GM10266 (cell line): ENCODE measurements at regions not wholly inside any gene's neighbourhood (a gene's known extent, or its start where the extent isn't known, plus 50 kb on each side); places are given as distances from the start of the nearest gene placed in this dataset.

Experiments
- DNase-seq: peaks from one replicate; pipeline ENCODE4 v3.0.0; 2012; ENCODE audit errors: extremely low spot score
- TF ChIP-seq, protein P1 (sequence below): IDR thresholded peaks from 2 replicates; pipeline ENCODE4 v1.5.1; 2012; ENCODE audit warnings: mild to moderate bottlenecking, low read depth; ENCODE audit not compliant: control insufficient read depth, insufficient read depth; ENCODE audit errors: missing control alignments

DNA sequence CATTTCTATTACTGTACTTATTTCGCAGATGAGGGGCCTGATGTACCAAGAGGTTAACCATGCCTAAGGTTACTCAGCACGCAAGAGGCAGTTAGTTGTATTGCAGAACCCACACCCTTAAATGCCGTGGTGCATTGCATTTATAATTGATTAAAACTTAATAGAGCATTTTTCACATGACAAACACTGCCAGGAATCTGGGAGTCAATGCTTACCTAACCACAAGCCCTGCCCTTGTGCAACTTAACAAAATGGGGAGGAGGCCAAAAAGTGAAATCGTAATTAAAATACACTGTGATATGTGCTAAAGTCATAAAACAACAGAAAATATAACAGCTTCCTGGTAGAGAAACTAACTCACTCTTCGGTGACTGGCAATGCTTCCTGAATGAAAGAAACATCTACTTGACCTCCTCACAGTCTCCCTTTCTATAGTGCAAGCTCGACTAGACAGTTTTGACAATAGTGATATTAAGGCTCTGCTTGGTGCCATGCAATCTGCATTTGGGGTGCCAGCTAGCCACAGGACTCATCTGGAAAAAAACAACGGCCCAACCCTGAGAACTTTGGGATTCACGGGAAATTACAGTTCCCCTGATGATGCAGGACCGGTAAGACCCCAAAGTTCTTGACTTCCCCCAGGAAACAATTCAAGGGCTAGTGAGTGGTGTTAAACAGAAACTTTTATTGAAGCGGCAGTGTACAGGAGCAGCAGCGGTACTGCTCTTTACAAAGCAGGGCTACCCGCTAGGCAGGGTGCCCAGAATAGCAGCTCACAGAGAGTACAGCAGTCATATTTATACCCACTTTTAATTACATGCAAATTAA, 612.4 kb downstream of the TNS3 start:
- DNase-seq = no peak
- TF ChIP-seq, protein P1, sequence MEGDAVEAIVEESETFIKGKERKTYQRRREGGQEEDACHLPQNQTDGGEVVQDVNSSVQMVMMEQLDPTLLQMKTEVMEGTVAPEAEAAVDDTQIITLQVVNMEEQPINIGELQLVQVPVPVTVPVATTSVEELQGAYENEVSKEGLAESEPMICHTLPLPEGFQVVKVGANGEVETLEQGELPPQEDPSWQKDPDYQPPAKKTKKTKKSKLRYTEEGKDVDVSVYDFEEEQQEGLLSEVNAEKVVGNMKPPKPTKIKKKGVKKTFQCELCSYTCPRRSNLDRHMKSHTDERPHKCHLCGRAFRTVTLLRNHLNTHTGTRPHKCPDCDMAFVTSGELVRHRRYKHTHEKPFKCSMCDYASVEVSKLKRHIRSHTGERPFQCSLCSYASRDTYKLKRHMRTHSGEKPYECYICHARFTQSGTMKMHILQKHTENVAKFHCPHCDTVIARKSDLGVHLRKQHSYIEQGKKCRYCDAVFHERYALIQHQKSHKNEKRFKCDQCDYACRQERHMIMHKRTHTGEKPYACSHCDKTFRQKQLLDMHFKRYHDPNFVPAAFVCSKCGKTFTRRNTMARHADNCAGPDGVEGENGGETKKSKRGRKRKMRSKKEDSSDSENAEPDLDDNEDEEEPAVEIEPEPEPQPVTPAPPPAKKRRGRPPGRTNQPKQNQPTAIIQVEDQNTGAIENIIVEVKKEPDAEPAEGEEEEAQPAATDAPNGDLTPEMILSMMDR = no peak

DNA sequence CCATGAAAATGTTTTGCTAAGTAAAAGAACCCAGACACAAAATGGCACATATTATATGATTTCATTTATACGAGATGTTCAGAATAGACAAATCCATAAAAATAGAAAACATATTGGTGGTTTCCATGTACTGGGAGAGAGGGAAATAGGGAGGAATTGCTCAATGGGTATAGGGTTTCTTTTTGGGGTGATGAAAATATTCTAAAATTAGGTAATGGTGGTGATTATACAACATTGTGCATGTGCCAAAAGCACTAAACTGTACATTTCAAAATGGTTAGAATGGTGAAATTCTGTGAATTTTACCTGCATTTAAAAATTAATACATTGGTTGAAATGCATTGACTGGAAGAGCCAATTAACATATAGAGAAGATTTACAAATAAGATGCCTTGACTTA, 613.9 kb downstream of the TNS3 start:
- no peak for DNase-seq
- TF ChIP-seq, protein P1 = no peak

DNA sequence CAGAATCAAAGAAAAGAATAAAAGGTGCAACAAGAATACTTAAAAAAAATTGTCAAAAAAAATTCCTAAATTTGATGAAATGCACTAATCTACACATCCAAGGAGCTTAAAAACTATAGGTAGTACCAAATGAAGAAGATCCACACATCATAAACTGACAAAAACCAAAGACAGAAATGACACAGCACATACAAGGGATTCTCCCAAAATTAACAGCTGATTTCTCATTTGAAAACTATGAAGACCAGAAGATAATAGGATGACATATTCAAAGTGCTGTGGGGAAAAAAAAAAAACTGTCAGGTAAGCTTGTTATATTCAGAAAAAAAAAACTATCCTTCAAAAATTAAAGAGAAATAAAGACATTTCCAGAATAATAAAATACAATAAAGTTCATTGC, 618.2 kb downstream of the TNS3 start:
- no peak for DNase-seq
- TF ChIP-seq, protein P1 = no peak

DNA sequence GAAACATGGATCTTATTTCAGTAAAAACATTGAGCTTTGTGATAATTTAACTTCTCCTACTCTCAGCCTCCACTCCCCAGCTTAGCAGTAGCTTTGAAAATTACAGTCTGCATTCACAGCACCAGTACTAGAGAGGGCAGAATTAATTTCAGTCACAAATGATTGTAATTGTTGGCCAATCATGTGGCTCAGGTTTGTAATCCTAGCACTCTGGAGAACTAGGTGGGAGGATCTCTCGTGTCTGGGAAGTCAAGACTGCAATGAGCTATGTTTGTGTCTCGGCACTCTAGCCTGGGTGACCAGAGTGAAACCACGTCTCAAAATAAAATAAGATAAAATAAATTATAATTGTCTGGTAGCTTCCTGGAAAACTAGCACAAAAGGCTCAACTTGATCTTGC, 620.9 kb downstream of the TNS3 start:
- TF ChIP-seq, protein P1 = no peak
- no peak for DNase-seq

DNA sequence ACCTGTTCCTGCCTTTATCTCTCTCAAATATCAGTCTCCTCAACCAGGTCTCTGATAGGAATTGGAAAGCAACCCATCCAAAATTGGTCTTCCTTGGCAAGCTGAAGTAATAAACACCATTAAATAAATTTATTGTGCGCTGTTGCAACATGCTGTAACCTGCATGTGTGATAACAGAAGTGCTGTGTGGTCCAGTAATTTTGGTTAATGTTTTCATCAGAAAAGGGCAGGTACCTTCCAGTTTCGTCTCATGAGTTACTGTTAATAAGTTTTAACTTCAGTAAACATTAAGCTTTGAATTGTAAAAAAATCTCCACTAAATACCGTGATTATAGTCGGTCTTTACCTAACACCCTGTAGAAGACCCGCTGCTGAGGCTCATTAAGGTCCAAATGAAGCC, 624.7 kb downstream of the TNS3 start:
- TF ChIP-seq, protein P1 = no peak
- DNase-seq = no peak

DNA sequence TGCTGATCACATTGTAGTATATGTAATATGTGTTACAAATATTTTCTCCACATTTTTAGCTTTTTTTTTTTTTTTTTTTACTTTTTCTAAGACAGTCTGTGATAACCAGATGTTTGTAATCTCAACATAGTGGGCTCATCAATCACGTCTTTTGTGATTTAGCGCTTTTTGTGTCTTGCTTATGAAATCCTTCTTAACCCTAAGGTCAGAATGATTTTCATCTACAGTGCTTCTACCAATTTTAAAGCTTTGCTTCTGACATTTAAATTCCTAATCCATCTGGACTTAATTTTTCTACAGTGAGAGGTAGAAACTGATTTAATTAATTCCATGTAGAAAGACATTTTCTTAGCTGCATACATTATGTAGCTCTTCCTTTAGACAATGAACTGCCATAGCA, 626.4 kb downstream of the TNS3 start:
- TF ChIP-seq, protein P1 = no peak
- no peak for DNase-seq

DNA sequence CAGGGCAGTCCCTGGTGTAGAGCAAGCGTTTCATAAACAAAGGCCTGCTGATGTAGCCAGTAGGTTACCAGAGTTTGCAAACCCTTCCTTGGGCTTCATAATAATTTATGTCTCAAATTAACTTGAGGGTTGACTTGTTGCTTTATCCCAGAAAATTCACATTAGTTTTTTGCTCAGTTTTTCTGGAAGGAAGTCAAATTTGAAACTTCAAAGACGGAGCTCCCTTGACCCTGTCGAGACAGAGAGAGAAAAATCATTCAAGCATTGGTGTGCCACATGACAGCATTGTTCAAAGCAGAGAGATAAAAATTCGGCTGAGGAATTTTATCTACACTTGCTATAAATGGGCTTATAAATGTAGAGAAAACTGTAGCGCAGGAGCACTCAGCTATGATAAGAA, 627.7 kb downstream of the TNS3 start:
- TF ChIP-seq, protein P1 = no peak
- no peak for DNase-seq
